DLD1 (cell line): ENCODE measurements at regions not wholly inside any gene's neighbourhood (a gene's known extent, or its start where the extent isn't known, plus 50 kb on each side); places are given as distances from the start of the nearest gene placed in this dataset.

ENCODE experiments used
- in situ Hi-C: cut with HindIII; loops from 2 replicates; pipeline ENCODE4 v1.10.0; 2017; ENCODE audit warnings: low sequenced_read_pairs

DNA sequence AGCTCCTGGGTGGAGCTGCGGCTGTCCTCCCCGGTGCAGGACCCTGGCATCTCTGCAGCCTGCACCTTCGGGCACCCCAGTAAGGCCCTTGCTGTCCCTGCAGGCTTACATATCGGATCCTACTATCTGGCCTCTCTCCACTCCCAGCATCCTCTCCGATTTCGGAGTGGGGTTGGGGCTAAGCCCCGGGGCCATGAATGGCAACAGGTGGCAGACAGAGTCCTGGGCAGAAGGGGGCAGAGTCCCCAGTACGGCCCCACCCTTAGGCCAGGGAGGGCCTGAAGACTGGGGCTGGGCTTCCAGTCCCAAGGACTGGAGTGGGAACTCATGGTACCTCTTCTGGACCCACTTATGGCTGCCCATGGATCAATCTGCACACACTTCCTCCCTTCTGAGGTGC is 180.4 kb upstream of the MC4R start:
- in situ Hi-C loops, result loop anchor here (25.0 kb wide), 1 partner anchor 566 kb away; no protein-coding TSS in a partner anchor

DNA sequence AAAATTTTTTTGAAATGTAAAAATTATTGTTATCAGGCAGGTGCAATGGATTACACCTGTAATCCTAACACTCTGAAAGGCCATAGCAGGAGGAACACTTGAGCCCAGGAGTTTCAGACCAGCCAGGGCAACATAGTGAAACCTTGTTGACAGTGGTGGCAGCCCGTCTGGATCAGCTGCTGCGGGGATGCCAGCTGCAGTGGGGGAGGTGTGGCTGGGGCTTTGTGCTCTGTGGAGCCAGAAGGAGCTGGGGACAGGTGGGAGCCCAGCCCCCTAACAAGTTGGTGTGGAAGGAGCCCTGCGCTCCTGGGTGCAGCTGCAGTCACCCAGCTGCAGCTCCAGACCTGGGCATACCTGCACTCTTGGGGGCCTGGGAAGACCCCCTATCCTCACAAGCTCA is 182.4 kb upstream of the MC4R start:
- in situ Hi-C loops, result loop anchor here (25.0 kb wide), 1 partner anchor 568 kb away; no protein-coding TSS in a partner anchor

- in situ Hi-C loops, result loop anchor here (25.0 kb wide), 1 partner anchor 568 kb away; no protein-coding TSS in a partner anchor
Measured at GRCh38 chr18:60555625-60556024, 183.1 kb upstream of the MC4R start.

DNA sequence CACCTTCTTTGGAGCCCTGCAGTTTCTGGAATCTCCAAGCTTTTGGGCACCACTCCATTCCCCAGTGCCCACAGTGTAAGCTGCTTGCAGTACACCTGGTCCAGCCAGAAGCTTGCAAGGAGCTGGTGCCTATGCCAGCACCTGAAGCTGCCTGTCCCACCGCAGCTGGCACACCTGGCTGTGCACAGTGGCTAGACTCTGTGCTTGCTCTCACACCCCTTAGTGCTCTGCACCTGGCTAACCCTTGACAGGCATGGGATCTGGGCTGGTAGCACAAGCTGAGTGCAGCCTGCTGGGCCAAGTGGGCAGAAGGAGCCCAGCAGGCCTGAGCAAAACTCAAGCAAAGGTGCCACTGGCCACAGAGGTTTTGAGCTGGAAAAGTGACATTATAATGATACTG is 183.8 kb upstream of the MC4R start:
- in situ Hi-C loops, result loop anchor here (25.0 kb wide), 1 partner anchor 569 kb away; no protein-coding TSS in a partner anchor

- in situ Hi-C loops, result loop anchor here (25.0 kb wide), 1 partner anchor 573 kb away; no protein-coding TSS in a partner anchor
Measured at GRCh38 chr18:60560071-60560470, 187.5 kb upstream of the MC4R start.

DNA sequence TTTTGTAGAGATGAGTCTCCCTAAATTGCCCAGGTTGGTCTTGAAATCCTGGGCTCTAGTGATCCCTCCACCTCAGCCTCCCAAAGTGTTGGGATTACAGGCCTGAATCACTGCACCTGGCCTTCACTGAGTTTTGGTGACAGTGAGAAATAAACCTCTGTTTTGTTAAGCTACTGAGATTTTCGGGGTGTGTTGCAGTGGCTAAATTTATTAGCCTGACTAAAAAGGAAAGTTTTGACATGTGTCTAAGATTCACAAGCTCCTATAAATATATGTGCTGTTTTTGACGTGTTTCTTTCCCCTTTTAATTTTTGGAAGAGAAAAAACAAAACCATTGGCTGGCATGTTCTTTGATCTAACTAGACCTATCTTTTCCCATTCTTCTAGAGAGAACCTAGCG is 190.5 kb upstream of the MC4R start:
- in situ Hi-C loops, result loop anchor here (25.0 kb wide), 1 partner anchor 576 kb away; no protein-coding TSS in a partner anchor

GRCh38 chr18:60568220-60568619 is 195.6 kb upstream of the MC4R start:
- in situ Hi-C loops, result loop anchor here (25.0 kb wide), 1 partner anchor 581 kb away; no protein-coding TSS in a partner anchor

GRCh38 chr18:60570172-60570571 is 197.6 kb upstream of the MC4R start:
- in situ Hi-C loops, result loop anchor here (25.0 kb wide), 1 partner anchor 583 kb away; no protein-coding TSS in a partner anchor

DNA sequence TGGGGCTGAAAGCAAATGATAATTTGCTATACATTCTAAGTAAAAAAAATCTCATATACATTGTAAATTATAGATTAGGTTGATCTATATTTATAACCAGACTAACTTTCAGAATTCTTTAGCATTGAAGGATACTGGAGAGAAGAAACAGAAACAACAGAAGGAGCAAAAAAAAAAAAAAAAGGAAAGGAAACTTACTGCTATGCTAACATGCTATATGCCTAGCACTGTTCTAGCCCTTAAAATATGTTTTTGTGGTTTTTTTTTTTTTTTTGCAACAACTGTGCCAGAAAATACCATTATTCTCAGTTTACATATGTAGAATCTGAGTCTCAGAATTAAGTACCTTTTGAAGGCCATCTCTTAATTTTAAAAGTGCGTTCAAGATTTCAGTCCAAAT is 204.9 kb upstream of the MC4R start:
- in situ Hi-C loops, result no loop called here

- in situ Hi-C loops, result no loop called here
Measured at GRCh38 chr18:60585670-60586069, 213.1 kb upstream of the MC4R start.

DNA sequence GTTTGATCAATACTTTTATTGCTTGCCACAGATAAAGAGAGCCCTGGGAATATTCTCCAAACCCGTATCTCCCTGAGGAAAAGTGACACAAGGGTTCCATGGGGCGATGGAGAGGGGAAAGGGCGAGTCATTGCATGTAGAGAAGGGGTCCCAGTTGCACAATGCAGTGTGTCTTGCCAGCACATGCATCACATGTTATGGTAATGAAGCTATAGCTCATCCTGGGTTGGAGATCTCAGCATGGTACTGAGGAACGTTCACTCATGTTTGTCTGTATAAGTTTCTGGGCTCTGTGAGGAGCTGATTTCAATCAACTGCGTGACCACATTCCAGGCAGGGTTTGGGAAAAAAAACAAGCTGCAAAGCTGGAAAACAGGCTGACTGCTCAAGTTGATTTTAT is 220.7 kb upstream of the MC4R start:
- in situ Hi-C loops, result no loop called here

DNA sequence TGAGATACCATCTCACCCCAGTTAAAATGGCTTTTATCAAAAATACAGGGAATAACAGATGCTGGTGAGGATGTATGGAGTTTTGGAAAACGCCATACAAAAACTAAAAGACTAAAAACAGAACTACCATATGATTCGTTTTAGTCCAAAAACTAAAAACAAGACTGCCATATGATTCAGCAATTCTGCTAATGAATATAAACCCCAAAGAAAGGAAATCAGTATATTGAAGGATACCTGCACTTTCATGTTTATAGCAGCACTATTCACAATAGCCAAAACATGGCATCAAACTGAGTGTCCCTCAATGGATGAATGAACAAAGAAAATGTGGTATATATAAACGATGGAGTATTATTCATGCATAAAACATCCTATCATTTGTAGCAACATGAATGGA is 224.4 kb upstream of the MC4R start:
- in situ Hi-C loops, result no loop called here

DNA sequence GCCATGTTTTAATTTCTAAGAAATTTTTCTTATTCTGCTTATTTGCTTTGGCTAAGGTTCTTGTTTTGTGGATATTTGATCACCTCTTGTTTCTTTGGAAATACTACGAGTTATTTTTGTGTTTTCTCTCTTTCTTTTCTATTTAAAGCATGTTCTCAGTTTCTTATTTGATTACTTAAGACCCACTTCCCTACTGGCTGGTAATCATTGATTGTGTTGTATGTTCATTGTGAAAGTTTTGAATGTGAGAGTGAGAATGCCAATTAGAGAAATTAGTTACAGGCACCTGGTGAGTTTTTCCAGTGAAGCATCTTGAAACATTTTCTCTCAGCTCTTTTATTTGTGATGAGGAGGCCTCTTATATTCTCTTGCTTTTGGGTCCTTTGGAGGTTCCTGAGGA is 226.7 kb upstream of the MC4R start:
- in situ Hi-C loops, result no loop called here

- in situ Hi-C loops, result no loop called here
Measured at GRCh38 chr18:60599995-60600394, 227.4 kb upstream of the MC4R start.

DNA sequence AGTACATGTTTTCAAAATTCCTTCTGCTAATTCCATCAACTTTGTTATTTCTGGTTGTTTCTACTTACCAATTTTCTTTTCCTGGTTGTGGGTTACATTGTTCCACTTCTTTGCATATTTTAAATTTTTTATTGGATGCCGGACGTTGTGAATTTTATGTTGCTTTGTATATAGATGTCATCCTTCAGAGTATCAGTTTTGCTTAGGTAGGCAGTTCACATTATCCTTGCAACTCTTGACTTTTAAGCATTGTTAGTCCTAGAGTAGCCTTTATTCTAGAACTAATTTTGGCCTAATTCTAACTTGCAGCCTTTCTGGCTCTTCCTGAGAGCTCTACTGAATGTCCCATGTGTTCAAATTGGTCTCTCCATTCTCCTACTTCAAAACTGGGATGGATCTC is 228.7 kb upstream of the MC4R start:
- in situ Hi-C loops, result no loop called here

GRCh38 chr18:60623331-60623730 is 250.8 kb upstream of the MC4R start:
- in situ Hi-C loops, result no loop called here

- in situ Hi-C loops, result no loop called here
Measured at GRCh38 chr18:60624207-60624606, 251.6 kb upstream of the MC4R start.

DNA sequence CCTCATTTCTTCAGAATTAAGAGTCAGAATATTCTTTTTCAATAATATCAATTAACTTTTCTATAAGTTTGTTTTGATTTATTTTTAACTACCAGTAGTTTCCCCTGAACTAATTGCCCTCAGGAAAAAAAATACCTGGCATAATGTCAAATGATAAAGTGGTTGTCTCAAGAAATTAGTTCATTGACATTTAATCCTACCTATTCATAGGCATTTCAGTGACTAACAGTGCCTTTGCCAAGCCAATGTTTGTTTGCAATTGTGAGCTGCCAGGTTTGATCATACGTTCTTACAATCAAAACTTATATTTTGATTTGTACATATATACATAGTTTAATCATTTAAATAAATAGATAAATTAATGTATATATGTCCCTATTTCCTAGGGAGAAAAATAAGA is 267.3 kb upstream of the MC4R start:
- in situ Hi-C loops, result no loop called here

DNA sequence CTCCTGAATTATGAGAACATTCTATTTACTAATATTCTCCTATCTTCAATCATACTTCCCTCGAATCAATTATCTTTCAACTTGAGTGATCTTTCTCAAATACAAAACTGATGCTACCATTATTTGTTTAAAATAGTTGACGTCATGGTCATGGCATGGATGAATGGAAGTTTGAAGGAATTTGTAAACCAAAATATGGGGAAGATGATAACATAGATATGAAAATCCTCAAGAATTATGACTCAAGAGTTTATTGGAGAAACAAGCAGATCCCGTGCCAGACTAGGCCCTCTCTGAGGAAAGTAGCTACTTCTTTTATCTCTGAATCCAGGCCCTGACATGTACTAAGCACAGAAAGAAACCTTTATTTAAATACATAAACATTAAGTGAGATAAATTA is 270.4 kb upstream of the MC4R start:
- in situ Hi-C loops, result no loop called here

DNA sequence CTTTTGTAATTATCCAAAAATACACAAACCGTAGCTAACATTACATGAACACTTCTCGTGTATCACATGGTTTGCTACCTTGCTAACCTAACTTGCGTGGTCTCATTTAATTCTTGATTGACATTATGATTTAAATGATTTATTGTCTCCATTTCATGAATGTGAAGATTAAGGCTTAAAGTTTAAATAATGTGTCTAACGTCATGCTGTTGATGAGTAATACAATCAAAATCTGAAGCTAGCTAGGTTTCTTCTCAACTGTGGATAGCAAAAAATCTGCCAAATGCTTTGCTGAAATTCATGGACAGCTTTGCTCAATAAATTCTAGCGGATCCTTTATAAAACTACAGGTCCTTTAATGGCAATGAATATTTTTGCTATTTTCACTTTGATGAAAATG is 274.1 kb upstream of the MC4R start:
- in situ Hi-C loops, result no loop called here

- in situ Hi-C loops, result no loop called here
Measured at GRCh38 chr18:60649107-60649506, 276.5 kb upstream of the MC4R start.

GRCh38 chr18:60649842-60650536 is 277.4 kb upstream of the MC4R start:
- in situ Hi-C loops, result no loop called here

DNA sequence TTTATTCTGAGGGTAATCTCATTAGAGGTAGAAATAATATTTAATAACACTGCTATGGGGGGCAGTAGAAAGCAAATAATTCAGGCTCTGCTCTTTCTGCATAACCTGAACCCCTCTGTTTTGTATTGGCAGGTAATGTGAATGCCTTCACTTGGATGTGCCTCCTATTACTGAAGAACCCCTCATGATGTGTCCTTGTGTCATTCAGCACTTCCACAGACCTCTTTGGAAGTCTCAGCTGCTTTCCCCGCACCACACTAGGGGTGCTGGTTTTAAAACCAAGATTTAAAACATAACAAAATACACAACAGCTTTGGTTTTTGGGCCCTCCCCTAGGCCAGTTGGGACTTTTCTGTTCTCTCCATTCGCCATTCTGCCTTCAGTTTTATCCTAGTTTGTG is 281.7 kb upstream of the MC4R start:
- in situ Hi-C loops, result no loop called here
